ENCODE measurements at regions not wholly inside any gene's neighbourhood (a gene's known extent, or its start where the extent isn't known, plus 50 kb on each side); places are given as distances from the start of the nearest gene placed in this dataset.

DNA sequence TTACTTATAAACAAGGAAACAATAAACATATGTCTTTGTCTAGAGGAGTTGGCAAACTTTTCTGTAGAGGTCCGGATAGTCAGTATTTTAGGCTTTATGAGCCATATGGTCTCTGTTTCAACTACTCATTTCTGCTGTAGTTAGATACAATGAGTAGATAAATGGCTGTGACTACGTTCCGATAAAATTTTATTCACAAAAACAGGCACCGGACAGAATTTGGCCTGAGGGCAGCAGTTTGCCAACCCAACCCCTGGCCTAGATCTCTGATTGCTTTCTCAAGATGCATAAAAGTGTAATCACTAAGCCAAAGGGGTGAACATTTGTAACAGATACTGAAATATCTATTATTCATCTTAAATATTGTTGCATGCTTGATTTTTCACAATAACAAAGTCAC is 123.1 kb upstream of the ESRRG start (continued):
- TF ChIP-seq, protein P1, sequence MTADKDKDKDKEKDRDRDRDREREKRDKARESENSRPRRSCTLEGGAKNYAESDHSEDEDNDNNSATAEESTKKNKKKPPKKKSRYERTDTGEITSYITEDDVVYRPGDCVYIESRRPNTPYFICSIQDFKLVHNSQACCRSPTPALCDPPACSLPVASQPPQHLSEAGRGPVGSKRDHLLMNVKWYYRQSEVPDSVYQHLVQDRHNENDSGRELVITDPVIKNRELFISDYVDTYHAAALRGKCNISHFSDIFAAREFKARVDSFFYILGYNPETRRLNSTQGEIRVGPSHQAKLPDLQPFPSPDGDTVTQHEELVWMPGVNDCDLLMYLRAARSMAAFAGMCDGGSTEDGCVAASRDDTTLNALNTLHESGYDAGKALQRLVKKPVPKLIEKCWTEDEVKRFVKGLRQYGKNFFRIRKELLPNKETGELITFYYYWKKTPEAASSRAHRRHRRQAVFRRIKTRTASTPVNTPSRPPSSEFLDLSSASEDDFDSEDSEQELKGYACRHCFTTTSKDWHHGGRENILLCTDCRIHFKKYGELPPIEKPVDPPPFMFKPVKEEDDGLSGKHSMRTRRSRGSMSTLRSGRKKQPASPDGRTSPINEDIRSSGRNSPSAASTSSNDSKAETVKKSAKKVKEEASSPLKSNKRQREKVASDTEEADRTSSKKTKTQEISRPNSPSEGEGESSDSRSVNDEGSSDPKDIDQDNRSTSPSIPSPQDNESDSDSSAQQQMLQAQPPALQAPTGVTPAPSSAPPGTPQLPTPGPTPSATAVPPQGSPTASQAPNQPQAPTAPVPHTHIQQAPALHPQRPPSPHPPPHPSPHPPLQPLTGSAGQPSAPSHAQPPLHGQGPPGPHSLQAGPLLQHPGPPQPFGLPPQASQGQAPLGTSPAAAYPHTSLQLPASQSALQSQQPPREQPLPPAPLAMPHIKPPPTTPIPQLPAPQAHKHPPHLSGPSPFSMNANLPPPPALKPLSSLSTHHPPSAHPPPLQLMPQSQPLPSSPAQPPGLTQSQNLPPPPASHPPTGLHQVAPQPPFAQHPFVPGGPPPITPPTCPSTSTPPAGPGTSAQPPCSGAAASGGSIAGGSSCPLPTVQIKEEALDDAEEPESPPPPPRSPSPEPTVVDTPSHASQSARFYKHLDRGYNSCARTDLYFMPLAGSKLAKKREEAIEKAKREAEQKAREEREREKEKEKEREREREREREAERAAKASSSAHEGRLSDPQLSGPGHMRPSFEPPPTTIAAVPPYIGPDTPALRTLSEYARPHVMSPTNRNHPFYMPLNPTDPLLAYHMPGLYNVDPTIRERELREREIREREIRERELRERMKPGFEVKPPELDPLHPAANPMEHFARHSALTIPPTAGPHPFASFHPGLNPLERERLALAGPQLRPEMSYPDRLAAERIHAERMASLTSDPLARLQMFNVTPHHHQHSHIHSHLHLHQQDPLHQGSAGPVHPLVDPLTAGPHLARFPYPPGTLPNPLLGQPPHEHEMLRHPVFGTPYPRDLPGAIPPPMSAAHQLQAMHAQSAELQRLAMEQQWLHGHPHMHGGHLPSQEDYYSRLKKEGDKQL (CRISPR knock-in tag; IDR thresholded peaks at IDR 0.05; ENCODE audit: borderline replicate concordance), result no peak
- TF ChIP-seq MCM5 (IDR thresholded peaks at IDR 0.05; ENCODE audit: low read depth) (no peak), MEF2D (tag; conservative IDR thresholded peaks at IDR 0.05; ENCODE audit: low read depth) (no peak), PHF8 (IDR thresholded peaks at IDR 0.05; ENCODE audit: borderline replicate concordance, low read length) (no peak), KDM5B (IDR thresholded peaks at IDR 0.05; ENCODE audit: insufficient replicate concordance, low read depth, low read length) (no peak), CBX5 (IDR thresholded peaks at IDR 0.05; ENCODE audit: borderline replicate concordance, low read depth) (no peak), ZNF717 (CRISPR knock-in tag; IDR thresholded peaks at IDR 0.05) (no peak), PCBP1 (IDR thresholded peaks at IDR 0.05; ENCODE audit: low read depth, low read length, poor library complexity, severe bottlenecking) (no peak), DDX20 (tag; IDR thresholded peaks at IDR 0.05; ENCODE audit: low read depth) (no peak), CBX3 (IDR thresholded peaks at IDR 0.05; ENCODE audit: borderline replicate concordance in 1 of 2, low read length in 2 of 2) (no peak), XRCC5 (IDR thresholded peaks at IDR 0.05; ENCODE audit: low read depth, low read length) (no peak)
- TF ChIP-seq, protein P2, sequence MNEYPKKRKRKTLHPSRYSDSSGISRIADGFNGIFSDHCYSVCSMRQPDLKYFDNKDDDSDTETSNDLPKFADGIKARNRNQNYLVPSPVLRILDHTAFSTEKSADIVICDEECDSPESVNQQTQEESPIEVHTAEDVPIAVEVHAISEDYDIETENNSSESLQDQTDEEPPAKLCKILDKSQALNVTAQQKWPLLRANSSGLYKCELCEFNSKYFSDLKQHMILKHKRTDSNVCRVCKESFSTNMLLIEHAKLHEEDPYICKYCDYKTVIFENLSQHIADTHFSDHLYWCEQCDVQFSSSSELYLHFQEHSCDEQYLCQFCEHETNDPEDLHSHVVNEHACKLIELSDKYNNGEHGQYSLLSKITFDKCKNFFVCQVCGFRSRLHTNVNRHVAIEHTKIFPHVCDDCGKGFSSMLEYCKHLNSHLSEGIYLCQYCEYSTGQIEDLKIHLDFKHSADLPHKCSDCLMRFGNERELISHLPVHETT (CRISPR knock-in tag; conservative IDR thresholded peaks at IDR 0.05 in 1 of 2, IDR thresholded peaks at IDR 0.05 in 1 of 2), result no peak
